K562 (cell line): ENCODE measurements at regions not wholly inside any gene's neighbourhood (a gene's known extent, or its start where the extent isn't known, plus 50 kb on each side); places are given as distances from the start of the nearest gene placed in this dataset.

Experiments
- TBP ChIP-seq: optimal IDR thresholded peaks from 2 replicates; pipeline ENCODE3; 2011; ENCODE audit warnings: low read depth, low read length, improper control_type of control experiment
- ZNF76 ChIP-seq: fragments of 250-450 bp; sonication (Bioruptor Pico); IDR thresholded peaks from 2 replicates; pipeline ENCODE4 v1.4.0; 2020; ENCODE audit warnings: mild to moderate bottlenecking, moderate library complexity, borderline replicate concordance

GRCh38 chr18:55139836-55140235, 180.6 kb upstream of the CCDC68 start:
- TF ChIP-seq TBP, result no peak
- no peak for TF ChIP-seq ZNF76 (CRISPR knock-in tag)
